GM23248 (cell line): ENCODE measurements at regions not wholly inside any gene's neighbourhood (a gene's known extent, or its start where the extent isn't known, plus 50 kb on each side); places are given as distances from the start of the nearest gene placed in this dataset.

ENCODE experiments used
- EZH2 ChIP-seq: fragments of 200-600 bp; sonication (generic); IDR thresholded peaks from 2 replicates; pipeline ENCODE4 v1.6.1; 2018; ENCODE audit warnings: antibody characterized with exemption, mild to moderate bottlenecking; ENCODE audit not compliant: insufficient read depth, poor library complexity, severe bottlenecking
- EZH2phosphoT487 ChIP-seq: fragments of 200-600 bp; sonication (generic); IDR thresholded peaks from 2 replicates; pipeline ENCODE4 v1.6.1; 2018; ENCODE audit warnings: antibody characterized with exemption, moderate library complexity, mild to moderate bottlenecking, low read depth; ENCODE audit not compliant: insufficient read depth

DNA sequence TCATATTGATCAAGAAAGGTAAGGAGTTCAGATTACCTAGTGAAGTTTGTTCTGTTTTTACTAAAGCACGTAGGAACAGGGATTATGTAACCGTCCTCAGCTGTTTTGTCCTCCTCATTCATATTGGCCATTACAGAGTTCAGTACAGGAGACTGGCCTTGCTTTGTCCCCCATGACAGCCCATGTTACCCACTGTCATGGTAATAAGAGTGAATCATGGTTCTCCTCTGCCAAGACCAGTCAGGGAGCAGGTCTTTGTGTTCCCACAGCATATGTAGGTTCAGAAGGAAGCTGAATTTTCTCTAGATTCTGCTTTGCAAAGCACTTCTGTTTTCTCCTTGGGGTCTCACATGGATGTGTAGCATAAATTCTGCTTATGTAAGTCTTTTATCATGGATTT, 106.2 kb upstream of the GPR141 start:
- TF ChIP-seq EZH2phosphoT487: no peak
- TF ChIP-seq EZH2: no peak
